G401.6 (cell line): ENCODE measurements at regions not wholly inside any gene's neighbourhood (a gene's known extent, or its start where the extent isn't known, plus 50 kb on each side); places are given as distances from the start of the nearest gene placed in this dataset.
"Not testable (repeated sequence)": the region's sequence is repeated elsewhere in the genome, so short reads cannot be mapped to it uniquely, and the experiment has no call there.

Source experiments
- FAIRE-seq: peaks from 2 replicates; lab custom pipeline; 2012; peaks lifted over from hg19 to GRCh38; lab: Jason Lieb, UNC

DNA sequence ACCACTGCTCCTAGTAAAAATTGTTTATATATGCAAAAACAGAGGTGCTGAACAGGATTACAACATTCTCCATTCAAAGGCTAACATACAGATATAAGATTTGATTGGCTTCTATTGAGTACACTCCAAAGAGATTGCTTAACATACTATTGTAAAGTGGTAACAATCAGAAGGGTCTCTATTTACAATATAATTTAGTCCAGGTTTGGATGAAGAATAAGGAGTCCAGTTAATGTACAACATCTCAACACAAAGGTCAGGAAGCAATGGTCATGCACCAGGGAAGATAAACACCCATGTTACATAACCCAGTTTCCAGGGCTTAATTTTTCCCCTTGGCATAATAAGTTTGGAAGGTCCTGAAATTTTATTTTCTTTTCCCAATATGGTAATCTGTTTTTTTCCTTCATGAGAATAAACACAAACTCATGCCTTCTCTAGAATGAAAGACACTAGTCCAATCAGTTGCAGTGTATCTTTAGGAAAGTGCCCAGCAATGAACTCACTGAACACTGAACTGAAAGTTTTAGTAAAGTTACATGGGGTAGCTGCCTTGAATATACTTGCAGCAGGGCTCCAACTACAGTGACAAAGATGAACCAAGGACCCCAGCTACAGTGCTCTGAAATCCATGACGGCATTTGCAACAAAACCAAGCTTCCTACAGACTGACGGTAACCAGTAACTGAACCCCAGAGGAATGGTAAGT is 255.3 kb upstream of the GJE1 start:
- no peak for FAIRE-seq

DNA sequence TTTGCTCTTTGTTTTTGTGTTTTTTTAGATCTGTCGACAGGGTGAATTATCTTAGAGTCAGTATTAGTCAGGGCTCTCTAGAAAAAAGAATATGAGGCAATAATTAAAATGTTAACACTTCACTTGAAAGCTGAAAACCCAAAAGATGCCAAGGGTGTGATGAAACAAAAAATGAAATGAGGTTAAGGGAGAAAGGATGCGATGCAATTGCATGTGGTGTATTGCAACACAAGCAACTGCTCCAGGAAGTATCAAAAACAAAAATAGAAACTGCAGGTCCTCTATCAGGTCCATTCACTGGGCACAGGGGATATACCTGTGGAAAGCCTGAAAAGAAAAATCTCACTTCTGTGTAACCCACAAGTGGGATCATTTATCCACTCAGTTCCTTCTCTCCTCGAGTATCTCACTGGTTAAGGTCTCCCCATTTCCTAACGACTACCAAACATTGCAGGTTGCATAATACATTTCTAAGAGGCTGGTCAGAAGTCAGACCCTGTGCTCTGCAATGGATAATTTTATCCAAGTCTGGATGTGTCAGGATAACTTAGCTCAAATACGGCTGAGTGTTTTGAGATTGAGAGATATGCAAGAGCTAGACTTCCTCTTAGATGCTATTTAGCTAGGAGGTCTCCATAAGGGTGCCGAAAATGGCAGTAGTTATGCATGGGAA is 257.7 kb upstream of the GJE1 start:
- FAIRE-seq, result no peak

DNA sequence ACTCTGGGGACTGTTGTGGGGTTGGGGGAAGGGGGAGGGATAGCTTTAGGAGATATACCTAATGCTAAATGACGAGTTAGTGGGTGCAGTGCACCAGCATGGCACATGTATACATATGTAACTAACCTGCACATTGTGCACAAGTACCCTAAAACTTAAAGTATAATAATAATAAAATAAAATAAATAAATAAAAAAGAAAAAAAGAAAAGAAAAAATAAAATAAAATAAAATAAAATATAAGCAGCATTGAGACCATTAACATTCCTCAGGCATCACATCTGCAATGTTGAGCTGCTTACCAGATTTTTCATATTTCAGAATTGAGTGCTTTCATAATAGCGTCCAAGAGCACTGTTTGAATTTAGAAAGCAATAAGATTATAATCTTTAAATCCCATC is 263.2 kb upstream of the GJE1 start:
- not testable (repeated sequence) for FAIRE-seq

DNA sequence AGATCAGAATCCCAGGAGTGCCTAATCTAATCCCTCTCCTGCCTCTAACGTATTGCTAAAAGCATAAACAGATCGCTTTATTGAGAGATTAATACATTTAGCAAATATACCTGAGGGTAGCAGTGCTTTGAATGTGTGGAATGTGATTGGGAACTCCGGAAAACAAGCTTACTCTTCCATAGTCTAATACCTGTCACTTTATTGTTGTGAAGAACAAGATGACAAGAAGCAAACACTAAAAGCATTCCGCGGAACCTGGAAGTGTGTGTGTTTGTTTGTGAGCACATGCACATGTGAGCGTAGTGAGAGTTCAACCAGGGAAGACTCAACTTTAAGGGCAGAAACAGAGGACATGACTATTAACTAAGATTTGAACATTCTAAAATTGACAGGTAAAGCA is 265.0 kb upstream of the GJE1 start:
- no peak for FAIRE-seq

DNA sequence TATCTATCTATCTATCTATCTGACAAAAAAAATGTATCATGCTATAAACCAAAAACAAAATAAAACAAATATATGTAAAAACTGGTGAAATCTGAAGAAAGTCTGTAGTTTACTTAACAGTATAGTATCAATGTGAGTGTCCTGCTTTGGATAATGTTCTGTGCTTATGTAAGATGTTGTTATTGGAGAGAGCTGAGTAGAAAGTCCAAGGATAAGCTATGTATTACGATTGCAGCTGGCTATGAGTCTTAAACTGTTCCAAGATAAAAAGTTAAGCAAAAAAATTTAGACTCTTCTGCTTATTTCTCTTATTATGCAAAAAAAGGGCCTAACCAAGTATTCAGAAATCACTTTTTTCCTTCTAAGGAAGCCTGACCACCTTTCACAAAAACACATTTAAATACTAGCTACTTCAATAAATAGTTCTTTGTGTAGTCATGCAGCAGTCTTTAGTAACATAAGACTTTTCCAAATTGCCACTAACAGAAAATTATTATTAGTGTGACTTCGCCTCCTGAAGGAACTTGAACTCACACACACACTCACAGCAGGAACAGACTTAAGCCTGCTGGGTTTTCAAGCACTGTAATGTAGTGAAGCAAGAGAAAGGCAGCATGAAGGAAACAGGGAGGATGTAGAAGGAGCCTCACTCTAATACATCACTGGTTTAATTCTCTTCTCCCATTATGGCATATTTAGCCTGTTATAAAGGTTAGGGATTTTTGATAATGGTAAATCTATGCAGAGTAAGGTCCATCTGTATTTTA is 265.8 kb upstream of the GJE1 start:
- FAIRE-seq, result no peak

DNA sequence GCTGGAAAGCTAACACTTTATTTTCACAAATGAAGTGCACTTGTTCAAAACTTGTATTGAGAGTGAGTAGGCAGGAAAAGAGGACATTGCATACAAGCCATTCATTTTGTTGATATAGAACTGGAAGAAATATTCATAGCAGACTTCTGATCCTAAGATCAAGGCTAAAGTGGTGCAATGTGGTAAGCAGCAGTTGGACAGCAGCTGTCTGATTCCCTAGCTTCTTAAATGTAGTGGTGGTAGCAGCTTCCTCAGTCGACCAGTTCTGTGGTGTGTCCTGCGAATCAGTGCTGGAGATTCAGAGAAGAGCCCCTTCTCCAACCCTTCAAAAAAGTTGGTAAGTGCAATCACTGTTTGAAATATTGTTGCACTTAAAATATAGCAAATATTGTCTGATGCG is 281.7 kb upstream of the GJE1 start:
- FAIRE-seq, result no peak

DNA sequence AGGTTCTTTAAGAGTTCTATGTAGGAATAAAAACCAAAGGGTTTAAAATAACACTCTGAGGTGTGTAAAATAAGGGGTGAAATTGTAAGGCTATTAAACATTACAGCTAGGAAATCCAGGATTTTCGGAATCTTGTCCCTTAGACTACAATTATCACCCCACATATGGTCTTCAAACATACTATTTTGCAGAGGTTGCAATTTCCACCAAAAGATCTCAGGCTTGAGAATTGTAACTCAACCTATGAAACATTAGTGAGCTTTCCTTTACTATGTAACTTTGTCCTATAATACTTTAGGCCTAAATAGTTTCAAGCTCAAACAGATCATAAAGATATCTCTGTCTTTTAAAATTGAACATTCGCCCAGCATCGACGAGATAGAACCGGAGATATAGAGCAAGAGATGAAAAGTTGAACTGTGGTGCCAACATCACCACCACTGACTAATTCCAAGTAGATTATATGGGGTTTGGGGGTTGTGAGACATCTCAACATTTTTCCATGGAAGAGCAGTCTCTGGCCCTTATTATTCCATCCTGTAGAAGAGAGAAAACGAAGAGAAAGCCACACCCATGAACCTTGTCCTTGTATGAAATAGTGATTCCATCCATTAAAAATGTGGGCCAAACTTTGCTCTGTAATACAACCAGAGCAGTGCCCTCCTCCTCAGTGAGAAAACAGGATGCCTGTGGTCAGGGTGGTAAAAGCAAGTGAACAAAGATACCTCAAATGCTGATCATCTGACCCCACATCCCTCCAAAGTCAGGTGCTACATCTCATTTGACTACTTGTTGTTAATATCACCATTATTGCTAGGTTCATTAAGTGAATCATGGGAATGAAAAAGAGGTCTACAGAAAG is 284.5 kb upstream of the GJE1 start:
- no peak for FAIRE-seq

DNA sequence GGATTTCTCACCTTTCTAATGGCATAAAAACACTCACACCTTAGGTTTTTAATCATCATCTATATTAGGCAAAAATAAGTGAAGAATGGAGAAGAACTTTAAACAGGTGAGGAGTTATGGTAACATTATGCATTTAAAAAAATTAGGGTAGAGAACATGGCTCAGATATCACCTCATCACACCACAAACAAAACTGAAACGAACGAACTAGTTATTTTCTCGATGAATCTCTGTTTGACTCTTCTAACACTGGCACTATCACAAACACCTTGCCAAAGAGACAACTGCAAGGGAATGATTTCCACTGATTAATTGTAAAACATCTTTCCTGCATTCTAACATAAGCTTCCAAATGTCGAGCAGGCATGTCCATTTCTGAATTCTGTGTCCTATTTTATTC is 286.1 kb upstream of the GJE1 start:
- FAIRE-seq, result no peak

DNA sequence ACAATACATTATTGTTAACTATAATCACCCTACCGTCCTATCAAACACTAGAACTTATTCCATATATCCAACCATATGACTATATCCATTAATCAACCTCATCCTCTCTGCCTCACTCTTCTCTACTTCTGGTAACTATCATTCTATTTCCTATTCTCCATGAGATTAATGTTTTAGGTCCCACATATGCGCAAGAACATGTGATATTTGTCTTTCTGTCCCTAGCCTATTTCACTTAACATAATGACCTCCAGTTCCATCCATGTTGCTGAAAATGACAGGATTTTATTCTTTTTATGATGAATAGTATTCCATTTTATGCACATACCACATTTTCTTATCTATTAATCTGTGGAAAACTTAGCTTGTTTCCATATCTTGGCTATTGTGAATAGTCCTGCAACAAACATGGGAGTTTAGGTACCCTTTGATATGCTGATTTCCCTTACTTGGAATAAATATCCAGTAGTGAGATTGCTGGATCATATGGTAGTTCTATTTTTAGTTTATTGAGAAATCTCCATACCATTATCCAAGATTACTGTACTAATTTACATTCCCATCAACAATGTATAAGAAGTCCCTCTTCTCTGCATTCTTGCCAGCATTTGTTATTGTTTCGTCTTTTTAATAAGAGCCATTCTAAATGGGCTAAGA is 289.4 kb upstream of the GJE1 start:
- FAIRE-seq, result no peak

DNA sequence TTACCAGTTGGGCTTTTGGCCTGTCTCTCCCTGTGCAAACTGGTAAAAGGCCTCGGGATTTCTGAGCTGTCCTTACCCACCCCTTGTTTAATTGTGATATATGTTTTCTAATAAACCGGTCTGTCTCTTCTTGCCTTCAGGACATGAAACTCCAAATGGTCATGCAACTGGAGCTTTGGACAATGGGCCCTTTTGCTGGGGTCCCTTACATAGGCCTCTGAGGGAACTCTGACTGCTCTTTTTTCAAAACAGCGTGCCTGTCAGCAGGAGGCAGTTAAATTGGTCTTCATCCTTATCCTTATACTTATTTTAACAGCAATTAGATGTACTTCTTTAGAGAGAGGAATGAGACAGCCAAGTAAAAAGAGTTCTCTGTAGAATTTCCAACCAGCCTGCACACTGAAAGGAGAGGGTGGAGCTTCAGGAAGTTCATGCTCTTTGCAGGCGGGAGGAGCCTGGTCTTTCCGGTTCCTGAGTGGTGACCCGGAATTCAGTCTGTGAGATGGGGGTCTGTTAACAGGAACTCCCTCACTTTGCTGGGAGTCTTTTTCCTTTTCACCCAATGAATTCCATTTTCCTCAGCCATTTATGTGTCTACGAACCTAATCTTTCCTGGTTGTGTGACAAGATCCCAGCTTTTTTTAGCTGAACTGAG is 299.6 kb upstream of the GJE1 start:
- FAIRE-seq, result no peak

DNA sequence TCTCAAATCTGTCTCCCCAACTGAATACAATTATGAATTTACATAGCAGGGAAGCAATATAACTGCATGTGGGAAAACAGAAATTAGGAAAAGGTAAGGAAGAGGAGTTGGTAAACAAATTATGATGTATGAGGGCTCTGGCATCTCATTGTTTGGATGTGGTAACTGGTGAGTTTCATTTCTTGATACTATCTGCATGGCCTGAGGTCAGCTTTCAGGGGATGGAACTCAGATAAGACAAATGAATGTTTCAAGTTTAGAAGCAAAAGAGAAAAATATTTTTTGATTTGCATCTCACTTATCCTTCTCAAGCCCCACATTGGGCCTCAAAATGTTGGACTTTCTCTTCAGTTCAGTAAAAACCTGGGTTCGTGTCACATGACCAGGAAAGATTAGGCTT is 302.2 kb upstream of the GJE1 start:
- FAIRE-seq, result no peak

DNA sequence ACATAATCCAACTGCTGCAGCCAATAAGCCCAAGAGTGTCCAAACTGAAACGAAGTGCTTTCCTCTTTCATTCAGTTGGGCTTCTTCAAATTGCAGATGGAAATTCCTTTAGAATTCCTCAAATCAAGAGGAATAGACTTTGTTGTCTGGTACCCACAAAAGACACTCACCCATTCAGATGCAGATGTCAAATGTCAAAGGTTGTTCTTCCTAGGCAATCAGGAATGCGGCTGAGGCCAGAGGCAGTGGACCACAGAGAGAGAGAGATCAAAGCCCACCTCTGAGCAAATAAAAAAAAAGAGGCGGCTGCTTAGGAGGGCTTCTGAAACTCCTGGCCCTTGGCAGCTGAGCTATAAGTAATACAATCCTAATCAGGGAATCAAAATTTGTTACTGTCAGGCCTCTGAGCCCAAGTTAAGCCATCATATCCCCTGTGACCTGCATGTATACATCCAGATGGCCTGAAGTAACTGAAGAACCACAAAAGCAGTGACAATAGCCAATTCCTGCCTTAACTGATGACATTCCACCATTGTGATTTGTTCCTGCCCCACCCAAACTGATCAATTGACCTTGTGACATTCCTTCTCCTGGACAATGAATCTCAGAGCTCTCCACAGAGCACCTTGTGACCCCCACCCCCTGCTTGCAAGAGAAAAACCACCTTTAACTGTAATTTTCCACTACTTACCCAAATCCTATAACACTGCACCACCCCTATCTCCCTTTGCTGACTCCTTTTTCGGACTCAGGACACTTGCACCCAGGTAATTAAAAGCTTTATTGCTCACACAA is 303.0 kb upstream of the GJE1 start:
- FAIRE-seq, result no peak

DNA sequence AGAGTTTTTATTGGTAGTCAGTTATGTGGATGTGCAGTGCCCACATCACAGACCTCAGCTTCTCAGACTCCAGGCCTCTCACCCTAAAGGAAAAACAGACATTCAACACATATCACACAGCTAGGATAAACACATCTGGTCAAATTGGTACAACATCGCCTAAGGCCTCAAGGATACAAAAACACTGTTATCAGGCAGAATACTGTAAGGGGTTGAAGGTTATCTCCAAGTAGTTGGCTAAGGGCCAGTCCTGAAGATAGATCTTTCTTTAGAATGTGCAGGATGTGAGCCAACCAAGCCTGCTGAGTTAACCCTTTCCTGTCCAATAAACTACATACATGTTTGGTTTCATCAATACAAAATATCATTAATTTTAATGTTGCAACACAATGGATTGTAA is 308.4 kb upstream of the GJE1 start:
- no peak for FAIRE-seq

DNA sequence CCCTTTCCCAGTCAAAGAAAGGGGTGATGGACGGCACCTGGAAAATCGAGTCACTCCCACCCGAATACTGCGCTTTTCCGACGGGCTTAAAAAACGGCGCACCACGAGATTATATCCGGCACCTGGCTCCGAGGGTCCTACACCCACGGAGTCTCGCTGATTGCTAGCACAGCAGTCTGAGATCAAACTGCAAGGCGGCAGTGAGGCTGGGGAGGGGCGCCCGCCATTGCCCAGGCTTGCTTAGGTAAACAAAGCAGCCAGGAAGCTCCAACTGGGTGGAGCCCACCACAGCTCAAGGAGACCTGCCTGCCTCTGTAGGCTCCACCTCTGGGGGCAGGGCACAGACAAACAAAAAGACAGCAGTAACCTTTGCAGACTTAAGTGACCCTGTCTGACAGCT is 317.7 kb upstream of the GJE1 start:
- not testable (repeated sequence) for FAIRE-seq

DNA sequence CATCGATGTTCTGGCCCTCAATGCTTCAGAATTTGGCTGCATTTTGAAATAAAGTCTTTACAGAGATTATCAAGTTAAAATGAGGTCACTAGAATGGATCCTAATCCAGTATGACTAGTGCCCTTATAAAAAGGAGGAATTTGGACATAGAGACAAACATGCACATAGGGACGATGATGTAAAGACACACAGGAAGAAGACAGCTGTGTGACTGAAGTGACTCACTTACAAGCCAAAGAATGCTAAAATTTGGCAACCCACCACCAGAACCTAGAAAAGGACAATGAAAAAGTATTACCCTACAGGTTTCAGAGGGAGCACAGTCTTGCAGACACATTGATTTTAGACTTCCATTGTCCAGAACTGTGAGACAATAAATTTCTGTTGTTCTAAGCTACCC is 322.8 kb upstream of the GJE1 start:
- FAIRE-seq, result no peak

DNA sequence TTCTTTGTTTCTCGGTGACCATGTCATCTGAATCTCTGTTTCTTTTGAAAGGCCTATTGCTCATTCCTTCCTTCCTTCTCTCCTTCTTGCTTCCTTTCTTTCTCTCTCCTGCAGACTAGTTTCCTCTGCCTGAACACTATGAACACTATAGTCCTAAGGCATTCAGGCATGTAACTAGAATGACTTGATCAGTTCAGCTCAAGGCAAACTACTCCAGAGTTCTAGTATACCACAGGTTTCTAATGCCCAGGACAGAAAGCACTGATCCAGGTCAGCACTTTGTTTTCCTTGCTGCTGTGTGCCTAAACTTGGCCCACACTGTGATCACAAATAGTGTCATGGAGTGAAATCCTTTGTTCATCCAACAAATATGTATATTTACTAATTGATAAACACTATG is 324.1 kb upstream of the GJE1 start:
- no peak for FAIRE-seq

DNA sequence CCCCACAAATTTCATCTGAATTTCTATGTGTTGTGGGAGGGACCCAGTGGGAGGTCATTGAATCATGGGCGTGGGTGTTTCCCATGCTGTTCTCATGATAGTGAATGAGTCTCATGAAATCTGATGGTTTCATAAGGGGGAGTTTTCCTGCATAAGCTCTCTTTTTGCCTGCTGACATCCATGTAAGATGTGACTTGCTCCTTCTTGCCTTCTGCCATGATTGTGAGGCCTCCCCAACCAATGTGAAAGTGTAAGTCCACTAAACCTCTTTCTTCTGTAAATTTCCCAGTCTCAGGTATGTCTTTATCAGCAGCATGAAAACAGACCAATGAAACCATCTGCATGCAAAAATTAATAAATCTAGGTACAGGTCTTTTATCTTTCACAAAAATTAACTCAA is 331.8 kb upstream of the GJE1 start:
- not testable (repeated sequence) for FAIRE-seq

DNA sequence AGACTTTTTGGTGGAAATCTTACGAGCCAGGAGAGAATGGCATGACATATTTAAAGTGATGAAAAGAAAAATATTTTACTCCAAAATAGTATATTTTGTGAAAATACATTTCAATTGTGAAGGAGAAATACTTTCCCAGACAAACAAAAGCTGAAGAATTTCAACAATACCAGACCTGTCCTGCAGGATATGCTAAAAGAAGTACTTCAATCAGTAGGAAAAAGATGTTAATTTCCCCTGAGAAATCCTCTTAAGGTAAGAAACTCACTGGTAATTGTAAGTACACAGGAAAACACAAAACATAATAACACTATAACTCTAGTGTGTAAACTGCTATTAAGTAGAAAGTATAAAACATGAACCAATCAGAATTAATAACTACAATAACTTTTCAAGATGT is 341.8 kb upstream of the GJE1 start:
- no peak for FAIRE-seq

DNA sequence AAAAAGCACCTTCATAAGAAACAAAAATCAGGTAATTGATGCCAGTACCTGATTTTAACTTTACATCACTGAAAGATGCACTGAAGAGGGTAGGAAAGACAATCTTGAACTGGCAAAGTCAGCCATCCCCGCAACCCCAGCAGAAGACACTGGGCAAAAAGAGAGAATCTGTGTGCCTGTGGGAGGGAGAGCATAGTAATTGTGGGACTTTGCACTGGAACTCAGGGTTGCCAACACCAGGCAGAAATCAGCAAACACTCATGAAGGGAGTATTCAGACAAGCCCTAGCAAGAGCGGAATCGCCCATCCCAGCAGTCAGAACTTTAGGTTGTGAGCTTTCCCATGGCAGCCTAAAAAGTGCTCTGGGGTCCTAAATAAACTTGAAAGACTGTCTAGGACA is 344.6 kb upstream of the GJE1 start:
- no peak for FAIRE-seq

DNA sequence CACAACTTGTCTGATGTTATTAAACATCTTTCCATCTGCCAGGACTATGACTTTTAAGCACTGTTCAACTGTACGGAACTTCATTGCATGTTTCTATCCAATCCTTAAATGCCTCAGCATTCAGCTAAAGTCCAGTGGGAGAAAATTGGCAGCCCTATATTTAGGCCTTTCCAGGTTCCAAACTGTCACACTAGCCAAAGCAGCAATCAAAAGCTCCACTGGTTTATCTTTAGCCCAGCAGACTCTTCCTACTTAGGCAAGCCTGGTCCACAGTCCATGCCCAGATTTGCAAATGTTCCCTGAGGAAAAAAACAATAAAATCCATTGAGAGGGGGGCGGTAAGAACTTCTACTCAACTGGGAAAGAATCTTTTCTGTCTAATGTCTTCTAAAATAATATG is 349.1 kb upstream of the GJE1 start:
- FAIRE-seq, result no peak

DNA sequence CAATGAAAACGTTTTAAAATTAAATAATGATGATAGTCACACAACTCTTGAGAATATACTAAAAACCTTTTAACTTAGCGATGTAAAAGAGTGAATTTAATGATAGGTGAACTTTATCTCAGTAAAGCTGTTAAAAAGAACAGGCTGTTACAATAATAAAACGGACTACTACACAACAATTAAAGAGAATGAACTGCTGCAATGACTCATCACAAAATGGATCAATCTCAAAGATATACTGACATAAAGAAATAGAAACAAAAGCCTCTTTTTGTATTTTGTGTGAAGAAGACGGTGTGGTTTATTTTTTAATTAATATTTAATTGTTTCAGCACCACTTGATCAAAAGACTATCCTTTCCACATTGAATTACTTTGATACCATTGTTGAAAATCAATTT is 352.4 kb upstream of the GJE1 start:
- no peak for FAIRE-seq
